ENCODE measurements at regions not wholly inside any gene's neighbourhood (a gene's known extent, or its start where the extent isn't known, plus 50 kb on each side); places are given as distances from the start of the nearest gene placed in this dataset.

GRCh38 chr11:70951139-70951804 is 301.1 kb downstream of the SHANK2 start:
- TF ChIP-seq EZH2 (IDR thresholded peaks at IDR 0.05; ENCODE audit: low read length, missing control alignments) (no peak), CTCF (conservative IDR thresholded peaks at IDR 0.05 in 1 of 2, IDR thresholded peaks at IDR 0.05 in 1 of 2; ENCODE audit: low read depth in 1 of 2, low read length in 2 of 2) (no peak)
